Kasumi-1 (cell line): ENCODE measurements at regions not wholly inside any gene's neighbourhood (a gene's known extent, or its start where the extent isn't known, plus 50 kb on each side); places are given as distances from the start of the nearest gene placed in this dataset.
"Not testable (repeated sequence)": the region's sequence is repeated elsewhere in the genome, so short reads cannot be mapped to it uniquely, and the experiment has no call there.

Experiments used
- DNase-seq, 2 experiments: peaks; one replicate each; lab custom pipeline; 2025; lab: John Stamatoyannopoulos, UW

DNA sequence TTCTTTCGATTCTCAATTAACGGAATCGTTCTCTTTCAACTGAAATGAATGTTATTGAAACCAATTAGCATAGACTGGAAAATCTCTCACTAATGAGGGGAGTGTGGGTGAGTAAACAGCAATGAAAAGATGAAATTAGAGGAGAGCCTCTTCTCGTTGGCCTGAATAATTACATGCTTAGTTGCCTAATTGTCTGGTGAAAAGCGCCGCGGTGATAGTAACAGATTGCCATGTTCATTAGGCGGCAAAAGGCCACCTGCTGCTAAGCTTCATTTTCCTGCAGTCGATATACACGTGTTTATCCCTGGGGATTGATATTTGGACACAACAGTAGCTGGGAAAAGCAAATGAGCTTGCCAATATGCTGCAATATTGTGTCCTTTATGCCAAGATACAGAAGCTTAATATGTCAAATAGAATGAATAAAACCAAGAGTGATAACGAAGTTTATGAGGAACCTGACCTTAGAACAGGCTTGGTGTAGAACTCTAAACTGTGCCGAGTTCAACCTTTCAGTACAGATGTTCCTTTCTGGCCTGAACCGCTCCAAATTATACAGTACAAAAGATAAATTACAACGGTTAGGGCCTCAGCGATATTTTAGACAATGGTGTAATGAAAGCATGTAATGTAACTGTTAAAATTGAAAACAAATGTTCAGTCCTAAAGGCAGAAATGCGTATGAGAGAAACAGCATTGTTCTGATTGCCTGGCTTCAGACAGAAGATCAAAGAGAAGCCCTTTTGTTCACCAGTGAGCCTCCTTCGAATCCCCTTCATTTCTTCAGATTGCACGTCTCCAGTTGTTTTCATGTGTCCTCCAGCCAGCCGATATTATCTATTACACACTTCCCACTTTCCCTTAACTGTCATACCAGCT lies 185.2 kb downstream of the SHOX2 start:
- DNase-seq = no peak

DNA sequence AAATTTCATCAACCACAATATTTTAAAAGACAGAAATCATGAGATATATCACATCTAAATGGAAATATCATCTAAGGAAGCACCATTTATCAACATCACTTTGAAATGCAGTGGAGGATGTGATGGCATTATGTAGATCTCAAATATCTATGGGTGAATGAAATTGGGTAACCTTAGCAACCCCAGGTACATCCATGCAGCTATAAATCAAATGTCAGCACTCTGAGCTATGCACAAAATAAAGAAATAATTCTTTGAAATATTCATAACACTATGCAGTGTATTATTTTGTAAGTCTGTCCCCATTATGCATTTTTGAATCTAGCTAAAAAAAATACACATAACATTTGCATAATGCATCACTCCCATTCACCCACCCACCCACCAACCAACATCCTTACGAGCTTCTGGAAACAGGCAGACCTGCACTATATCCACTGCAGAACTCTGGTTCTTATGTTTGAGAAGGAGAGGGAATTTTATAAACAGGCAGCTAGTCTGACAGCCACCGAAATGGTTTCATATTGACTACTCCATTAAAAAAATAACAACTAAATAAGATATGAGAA lies 186.8 kb downstream of the SHOX2 start:
- DNase-seq = no peak

DNA sequence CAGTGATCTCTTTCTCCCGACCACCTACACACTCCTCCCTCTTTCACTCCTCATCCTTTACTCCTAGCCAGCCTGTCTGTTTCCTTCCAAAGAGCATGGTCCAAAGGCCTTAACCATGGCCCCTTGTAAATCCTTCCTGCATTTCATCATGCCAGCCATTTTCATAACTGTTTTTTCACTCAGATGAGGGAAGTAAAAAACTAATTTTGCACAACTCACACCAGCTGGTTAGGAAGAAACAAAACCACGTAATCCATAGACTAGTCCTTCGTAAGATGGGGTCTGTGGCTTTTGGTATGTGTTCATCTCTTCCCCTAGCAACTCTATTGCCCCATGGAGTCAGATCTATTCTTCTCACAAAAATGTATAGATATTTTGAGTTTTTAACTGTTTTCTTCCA lies 187.8 kb downstream of the SHOX2 start:
- DNase-seq = peak; percentile 60 to 75

DNA sequence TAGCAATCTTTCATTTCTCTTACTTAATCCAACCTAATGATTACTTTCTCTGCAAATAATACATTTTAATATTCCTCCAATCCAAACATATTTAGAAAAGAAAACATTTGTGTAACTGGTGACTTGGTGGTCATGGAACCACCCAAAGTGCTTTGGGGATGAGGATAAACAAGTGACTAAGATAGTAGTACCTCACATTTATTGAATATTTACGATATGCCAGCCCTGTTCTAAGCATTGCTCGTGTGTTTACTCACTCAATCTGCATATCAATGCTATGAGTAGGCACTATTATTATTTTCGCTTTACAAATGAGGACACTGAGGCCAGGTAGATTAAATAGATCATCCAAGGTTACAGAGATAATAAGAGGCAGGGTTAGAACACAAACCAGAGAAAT lies 189.5 kb downstream of the SHOX2 start:
- no peak for DNase-seq

DNA sequence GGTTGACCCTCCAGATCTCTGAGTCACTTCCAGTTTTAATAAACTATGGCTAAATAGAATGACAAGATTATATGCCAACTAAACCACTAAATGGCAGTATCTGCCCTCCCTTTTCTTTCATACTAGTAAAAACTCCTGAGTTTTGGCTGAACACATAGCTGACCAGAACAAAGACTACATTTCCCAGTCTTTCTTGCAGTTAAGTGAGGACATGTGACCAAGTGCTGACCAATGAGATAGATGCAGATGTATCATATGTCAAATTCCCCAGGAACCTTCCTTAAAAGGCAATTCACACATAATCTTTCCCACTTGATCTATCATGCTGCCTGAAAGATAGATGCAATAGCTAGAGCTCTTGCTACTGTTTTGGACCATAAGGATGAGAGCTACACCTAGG lies 191.3 kb downstream of the SHOX2 start:
- no peak for DNase-seq

DNA sequence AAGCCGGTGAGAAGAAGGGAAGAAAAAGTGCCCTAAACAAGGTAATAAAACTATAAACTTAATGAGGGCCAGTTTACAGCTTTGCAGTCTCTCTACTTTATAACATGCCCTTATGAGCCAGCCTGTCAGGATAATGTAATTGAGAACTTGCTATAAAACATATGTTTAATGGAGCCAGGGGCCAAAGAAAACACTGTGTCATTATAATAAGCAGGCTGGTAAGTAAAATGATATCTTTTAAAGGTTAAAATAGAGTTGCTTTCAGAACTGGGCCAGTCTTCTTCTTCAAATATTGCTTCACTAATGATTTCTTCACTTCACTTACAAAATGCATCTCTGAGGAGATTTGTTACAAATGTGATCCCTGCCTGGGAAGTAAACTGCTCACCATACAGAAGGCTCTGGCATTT lies 192.5 kb downstream of the SHOX2 start:
- no peak for DNase-seq

DNA sequence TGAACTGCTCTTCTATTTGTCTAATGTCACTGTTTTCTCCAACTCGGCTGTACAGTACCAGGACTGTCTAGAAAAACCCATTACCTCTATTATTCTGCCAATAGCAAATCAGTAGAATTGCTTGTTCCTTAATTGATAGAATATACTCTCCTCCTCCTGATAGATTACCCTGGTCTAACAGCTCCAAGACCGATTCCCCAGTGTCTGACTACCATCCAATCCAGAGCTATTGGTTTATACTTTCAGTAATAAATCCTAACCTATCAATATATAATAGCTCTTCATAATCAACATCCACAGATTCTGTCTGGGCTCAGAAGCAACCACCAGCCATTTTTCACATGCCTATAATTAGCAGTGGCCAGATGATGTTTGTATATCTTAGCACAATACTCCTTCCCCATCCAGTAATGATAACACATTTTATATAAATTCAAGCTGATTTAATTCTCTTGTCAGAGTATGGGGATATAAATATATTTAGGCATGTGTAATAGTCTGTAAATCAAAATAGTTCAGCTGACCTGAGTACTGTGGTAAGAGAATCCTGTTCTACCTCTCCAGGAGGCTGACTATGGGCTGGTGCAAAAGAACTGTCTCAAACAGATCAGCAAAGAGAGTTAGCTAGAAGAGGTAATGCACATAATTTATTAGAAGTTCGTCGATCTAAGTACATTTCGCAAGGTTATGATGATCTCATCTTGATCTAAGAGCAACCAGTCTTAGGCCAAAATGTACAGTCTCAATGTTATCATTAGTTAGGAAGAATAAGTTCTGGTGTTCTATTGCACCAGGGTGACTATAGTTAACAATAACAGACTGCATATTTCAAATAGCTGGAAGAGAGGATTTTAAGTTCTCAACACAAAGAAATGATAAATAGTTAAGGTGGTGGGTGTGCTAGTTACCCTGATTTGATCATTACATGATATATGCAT lies 193.4 kb downstream of the SHOX2 start:
- no peak for DNase-seq

DNA sequence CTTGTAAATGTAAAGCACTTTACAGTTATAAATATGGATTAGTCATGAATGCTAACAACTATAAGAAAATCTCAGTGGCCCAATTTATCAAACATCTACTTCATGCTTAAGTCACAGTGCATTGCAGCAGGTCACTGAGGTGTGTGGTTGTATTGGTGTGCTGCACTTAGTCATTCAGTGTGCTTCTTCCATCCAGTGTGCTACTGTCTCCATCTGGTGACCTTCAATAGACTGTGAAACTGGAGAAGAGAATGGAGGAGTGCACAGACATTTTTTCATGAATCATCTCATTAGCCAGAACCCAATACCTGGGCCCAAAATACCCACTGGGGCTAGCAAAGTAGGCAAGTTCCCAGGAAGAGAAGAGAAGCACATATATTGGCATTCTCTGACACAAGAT lies 199.6 kb downstream of the SHOX2 start:
- no peak for DNase-seq

DNA sequence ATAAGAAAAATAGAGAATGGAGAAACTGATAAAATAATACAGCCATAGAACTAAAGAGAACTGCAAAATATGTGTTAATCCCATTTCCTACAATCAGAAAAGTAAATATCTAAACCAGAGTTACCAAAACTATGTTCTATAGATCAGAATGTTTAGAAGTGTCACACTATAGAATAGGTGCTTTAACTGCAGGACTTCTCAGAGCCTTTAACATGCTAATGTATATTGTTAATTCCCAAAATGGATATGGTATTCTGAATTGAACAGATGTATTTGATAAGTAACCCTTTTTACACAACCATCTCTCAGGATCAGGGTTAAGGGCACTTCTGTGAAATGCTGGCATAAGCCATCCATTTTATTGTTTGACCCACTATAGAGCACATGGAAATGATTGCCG lies 200.3 kb downstream of the SHOX2 start:
- DNase-seq = no peak

DNA sequence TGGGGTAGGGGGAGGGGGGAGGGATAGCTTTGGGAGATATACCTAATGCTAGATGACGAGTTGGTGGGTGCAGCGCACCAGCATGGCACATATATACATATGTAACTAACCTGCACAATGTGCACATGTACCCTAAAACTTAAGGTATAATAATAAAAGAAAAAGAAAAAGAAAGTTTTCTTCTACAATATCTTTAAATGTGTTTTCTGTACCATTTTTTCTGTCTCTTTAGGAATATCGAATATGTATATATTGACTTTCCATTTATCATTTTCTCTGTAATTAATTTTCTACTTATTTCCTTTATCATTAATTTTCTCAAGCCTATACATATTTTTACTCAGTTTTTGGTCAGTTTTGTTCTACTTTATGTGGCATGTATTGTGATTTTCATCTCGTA lies 203.5 kb downstream of the SHOX2 start:
- not testable (repeated sequence) for DNase-seq

DNA sequence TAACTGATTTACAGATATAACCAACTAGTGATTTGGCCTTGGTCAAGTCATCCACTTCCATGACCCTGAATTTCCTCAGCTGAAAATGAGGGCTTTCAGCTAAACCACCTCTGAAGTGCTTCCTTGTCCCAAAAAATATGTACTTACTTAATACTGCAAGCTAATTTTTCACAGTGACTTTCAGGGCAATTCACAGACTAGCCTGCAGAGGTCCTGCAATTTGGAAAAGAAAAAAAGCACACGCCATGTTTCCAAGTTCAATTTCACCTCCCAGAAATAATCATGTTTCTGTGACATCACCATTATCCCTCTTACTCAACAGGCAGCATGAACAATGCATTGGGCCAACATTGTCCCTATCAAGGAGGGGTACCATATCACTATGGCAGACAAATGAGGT lies 218.2 kb downstream of the SHOX2 start:
- no peak for DNase-seq

DNA sequence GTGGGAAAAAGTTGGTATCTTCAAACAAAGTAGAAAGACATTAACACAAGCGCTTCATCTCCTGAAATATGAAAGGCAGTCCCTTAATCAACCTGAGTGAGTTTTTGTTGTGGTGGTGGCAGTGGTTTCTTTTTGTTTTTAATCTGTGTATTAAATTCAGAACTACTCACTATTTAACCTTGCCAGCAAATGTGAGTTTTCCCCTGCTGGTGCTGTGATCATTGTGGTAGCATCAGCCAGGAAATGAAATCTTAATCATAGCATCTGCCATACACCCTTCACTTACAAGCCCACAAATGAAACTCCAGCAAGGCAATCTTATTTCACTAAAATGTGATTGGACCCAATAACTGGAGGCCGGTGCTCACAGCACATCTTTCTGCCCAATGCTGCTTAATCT lies 229.7 kb downstream of the SHOX2 start:
- DNase-seq = no peak

DNA sequence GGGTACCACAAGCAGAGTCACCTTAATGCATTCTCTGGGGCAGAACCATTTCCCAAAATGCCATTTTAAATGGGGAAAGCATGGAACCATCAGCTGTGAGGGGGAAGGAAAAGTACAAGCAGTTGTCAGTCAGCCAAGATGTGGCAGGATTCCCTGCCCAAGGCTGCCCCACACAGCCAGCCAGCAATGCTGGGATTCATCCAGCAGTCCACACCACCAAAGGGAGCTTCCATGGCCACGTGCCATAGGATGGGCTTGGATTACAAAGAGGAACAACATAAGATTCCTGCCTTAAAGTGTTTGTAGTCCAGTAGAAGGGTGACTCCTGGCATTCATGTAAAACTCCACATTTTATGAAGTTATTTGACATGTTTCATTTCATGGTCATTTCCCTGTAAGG lies 233.3 kb downstream of the SHOX2 start:
- DNase-seq = no peak

DNA sequence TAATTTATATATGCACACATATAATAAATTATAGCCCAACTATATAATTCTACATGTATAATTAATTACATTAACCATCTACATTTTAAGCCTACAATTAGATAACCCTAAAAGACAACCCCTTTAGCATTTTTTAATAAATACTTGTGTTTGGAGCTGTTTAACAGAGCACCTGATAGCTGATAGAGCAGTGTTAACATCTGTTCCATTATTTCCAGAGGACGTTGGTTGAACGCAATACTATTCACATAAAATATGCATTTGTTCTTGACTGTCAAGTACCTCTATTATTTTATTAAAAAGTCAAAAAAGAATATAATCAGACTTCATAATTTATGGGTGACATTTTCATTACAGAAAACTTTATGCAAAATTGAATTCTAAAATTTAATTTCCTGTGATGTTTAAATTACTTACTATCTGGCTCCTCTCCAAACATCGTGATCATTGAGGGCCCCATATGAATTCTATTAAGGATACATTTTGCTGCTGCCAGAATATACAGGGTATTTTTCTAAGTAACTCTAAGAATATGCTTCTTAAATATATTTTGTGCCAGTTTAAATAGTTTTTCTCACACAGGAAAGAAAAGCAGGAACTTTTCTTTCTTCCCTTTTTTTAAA lies 234.3 kb downstream of the SHOX2 start:
- no peak for DNase-seq

DNA sequence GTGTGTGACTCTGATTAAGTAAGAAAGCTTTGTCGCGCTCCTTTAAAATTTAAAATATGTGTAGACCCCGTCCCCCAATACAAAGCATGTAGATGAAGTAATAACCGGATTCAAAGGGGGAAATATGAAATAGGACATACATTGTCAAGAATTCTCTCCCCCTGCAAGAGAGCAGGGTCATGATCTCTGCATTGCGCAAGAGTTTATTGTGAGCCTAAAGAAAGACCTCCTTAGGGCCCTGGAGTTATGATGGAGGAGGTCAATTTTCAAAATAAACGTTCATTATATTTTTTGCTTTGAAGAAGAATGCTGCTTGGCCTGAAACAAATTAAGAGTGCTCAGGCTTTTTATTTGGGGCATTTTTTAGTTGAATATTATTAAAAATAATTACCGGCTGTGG lies 235.0 kb downstream of the SHOX2 start:
- DNase-seq = no peak

DNA sequence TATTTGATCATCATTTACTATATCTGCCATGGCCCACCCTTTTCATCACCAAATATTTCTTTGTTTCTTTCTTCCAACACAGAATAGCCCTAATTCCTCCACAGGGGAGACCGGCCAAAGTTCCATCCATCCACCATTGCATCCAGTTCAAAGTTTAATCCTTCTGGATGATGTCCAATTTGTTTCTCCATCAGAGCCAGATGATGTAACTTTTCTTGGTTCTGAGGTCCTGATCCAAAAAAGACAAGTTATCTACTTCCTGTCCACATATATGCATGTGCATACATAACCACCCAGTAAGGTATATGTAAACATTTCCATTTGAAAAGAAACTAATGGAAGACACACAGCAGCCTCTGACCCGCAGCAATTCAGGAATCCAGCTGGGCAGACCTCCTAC lies 237.3 kb downstream of the SHOX2 start:
- no peak for DNase-seq

DNA sequence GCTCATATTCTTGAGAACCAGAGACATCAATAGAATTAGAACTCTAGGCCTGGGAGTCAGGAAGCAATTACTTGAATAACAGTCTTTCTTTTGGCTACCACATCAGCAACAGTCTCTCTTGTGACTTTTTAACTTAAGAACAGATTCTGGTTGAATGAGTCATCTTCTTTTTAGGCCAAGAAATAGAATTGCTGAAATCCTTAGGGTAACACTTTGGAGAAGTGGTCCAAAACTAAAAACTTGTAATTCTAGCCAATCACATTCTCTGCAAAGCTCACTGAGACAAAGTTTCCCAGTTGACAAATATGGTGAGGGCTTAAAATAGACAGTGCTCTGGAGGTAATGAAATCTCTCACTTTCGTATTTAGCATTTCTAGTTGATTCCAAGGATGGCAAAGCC lies 238.0 kb downstream of the SHOX2 start:
- no peak for DNase-seq

DNA sequence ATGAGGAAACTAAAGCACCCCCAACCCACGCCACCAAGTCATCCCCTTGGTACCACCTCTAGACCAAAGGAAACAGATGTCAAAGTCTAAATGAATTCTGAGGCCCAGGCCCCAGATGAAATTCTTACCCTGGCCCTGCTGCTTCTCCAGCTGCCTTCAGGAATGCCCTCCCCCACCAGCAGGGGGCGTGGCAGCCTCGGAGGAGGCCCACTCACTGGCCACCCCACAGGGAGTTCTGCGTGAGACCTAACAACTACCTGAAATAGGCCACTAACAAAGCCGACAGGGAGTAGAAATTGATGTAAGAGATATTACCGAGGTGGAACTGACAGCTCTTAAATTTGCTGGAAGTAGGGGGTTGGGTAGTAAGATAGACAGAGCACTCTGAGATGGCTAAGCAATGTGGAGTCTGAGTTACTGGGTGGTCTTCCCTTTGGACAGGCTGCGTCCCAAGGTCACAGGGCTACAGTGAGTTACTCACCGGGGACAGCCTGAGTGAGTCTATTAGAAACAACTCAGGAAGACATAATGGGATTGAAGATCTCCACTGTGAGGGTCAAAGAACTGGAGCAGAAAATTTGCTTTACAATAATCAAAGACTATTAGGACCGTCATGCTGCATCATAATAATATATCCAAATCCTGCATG lies 240.7 kb downstream of the SHOX2 start:
- DNase-seq = peak; percentile 49 to 69

DNA sequence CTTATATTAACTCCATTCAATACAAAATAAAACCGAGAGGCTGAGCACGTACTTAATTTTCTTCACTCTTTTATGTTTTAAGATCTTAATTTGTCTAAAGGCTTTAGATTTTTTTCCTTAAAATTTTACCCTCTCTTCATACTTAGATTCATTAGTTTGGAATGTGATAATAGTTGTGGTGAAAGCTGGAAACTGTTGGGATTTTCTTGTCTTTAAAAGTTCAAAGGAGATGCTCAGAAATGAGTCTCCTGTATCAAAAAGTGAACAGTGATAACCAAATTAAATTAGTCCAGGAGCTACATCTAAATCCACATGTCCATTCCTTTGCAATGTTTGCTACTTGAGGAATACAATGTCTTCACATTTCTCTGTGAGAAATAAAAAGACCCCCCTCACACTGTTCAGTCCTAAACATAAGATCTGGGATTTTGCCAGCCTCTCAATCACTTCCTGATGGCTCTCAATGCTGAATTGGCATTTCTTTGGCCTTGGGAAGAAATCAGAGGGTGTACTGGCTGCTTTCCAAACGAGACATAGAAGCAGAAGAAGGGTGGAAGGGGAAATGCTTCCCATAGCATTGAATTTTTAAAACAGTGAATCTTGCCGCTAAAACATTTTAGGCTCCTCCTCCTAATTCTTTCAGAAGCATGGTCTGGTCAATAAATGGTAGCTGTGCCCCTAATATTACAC lies 245.0 kb downstream of the SHOX2 start:
- no peak for DNase-seq

DNA sequence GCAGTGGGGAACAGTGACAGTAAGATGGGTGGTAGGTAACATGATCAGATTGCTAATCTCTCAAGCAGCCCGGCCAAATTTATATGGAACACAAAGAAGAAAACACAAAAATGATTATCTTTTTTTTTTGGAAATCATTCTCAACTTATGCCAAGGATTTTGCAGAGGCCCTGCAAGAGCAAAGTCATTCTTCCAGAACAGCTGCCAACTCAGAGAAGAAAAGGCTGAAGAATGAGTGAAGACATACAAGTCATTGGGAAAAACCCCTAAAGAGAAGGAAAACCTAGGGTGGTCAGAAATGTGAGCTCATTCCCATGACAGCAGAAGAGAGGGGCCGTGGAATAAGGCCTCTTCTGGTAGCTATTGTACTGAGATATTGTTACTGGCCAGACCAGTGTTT lies 246.7 kb downstream of the SHOX2 start:
- no peak for DNase-seq

DNA sequence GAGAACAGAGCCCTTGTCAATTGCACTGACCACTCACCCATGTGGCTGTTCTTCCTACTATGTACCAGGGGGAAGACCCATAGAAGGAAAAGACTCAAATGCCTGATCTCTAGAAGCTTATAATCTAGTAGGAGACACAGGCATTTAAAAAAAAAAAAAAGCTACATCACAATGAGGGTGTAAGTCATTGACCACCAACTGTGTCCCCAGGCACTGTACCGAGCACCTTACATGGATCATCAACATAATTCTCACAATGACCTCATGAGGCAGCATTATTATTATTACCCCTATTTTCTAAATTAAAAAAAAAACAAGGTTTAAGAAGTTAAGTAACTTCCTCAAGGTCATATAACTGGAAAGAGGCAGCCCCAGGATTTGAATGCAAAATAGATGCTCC lies 247.4 kb downstream of the SHOX2 start:
- no peak for DNase-seq
